Large intestine (tissue), 3 donors: ENCODE measurements at regions not wholly inside any gene's neighbourhood (a gene's known extent, or its start where the extent isn't known, plus 50 kb on each side); places are given as distances from the start of the nearest gene placed in this dataset.

Source experiments
- DNase-seq, 2 donors: peaks; one replicate each; pipeline versions ENCODE4 v3.0.0 to v3.0.0-alpha.2; 2013
- H3K27ac ChIP-seq: one replicate; pipeline ENCODE4 v1.5.1; 2013; ENCODE audit warnings: low read length
- H3K27me3 ChIP-seq: 2 replicates; pipeline ENCODE4 v1.6.1; 2013; ENCODE audit warnings: low read length; ENCODE audit not compliant: control insufficient read depth, insufficient read depth
- H3K36me3 ChIP-seq: 2 replicates; pipeline ENCODE4 v1.6.1; 2013; ENCODE audit warnings: low read length; ENCODE audit not compliant: control insufficient read depth, insufficient read depth
- H3K4me1 ChIP-seq: one replicate; pipeline ENCODE4 v1.6.1; 2013; ENCODE audit warnings: low read length; ENCODE audit not compliant: control insufficient read depth, insufficient read depth
- H3K4me3 ChIP-seq: one replicate; pipeline ENCODE4 v1.5.1; 2013; ENCODE audit warnings: low read length
- H3K9me3 ChIP-seq: one replicate; pipeline ENCODE4 v1.6.1; 2013; ENCODE audit warnings: mild to moderate bottlenecking, low read depth, low read length, moderate library complexity; ENCODE audit not compliant: control insufficient read depth
- WGBS: methylation state at CpG from one replicate; pipeline ENCODE4 v1.1.5; 2013; ENCODE audit warnings: low lambda C conversion rate; ENCODE audit not compliant: insufficient coverage; 5-methylcytosine and 5-hydroxymethylcytosine counted together

DNA sequence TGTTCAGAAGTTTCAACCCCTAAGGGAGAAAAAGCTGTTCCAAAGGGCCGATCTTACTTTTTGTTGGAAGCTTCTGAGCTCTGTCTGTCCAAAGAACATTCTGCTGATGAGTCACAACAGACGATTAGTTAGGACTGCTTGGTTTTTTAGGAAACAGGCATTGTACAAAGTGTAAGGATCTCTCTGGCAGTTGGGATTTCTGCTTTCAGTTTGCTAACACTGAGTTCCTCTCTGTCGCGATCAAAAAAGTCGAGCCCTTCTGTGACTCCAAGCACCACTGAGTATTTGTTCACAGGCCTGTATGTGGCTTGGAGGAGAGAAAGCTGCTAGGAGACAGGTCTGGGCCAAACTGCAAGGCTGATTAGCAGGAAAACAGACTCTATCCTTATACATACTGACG is 91.8 kb upstream of the PFN2 start:
- DNase-seq = no peak
- Histone ChIP-seq H3K27me3 (no peaks in the 10 kb centered on the region), H3K4me1 (no peaks in the 10 kb centered on the region), H3K4me3 (no peak overlapping the region), H3K9me3 (no peaks in the 10 kb centered on the region), H3K27ac (no peak overlapping the region), H3K36me3 (no peaks in the 10 kb centered on the region)
- WGBS = 80% methylated on average over 1 of the region's 6 CpGs

DNA sequence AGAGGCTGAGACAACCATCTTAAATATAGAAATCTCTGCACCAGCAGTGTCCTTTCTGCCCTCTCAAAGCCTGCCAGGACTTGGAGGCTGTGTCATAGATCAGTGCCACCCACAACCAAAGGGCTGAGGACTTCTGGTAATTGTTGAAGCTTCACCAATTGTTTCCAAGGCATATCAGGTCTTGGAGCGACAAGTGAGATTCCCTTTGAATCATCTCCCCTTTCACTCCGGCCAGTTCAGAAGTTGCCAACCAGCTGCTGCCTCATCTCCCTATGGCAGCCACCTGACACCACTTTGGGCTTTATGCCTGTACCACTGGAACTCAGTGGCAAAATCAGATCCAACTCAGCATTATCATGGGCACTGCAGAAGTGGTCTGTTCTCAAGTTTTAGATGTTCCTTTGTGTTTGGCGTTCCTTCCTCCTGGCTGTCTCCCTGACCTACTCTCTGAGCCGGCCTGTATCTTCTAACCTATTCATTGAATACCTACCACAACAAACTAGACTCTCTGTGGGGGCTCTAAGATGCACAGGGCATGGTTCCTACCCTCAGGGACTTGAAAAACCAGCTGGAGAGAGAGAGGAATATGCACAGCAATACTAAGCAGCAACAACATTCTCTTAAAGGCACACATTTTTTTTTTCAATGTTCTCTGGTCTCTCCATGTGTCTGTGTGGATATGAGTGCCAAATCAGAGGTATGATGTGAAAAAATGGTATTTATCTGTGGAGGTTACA is 90.8 kb upstream of the PFN2 start:
- H3K36me3 ChIP-seq = no peaks in the 10 kb centered on the region
- H3K27me3 ChIP-seq = no peaks in the 10 kb centered on the region
- H3K4me3 ChIP-seq = no peak overlapping the region
- DNase-seq = no peak
- WGBS = no CpG with 5 or more reads among the region's 4 CpGs
- H3K4me1 ChIP-seq = no peaks in the 10 kb centered on the region
- H3K9me3 ChIP-seq = no peaks in the 10 kb centered on the region
- H3K27ac ChIP-seq = no peak overlapping the region

DNA sequence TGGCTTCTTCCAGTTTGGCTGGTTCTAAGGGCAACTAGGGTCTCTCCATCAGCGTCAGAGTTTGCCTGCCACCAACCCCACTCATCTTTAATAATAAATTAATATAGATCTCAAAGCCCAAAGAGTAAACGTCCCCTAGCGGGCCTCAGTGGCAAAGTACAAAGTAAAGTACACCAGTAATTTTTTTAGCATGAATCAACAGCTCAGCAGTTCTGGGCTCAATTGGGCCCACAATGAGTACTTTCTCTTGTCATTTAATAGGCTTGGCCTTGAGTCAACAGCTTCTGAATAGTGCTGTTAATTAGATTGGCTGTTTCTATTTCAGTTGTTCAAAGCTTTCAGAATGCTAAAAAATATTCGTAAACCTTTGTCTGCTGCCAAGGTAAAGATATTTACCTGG is 89.0 kb upstream of the PFN2 start:
- DNase-seq = no peak
- no peaks in the 10 kb centered on the region for H3K36me3 ChIP-seq
- H3K9me3 ChIP-seq = no peaks in the 10 kb centered on the region
- WGBS = no CpG with 5 or more reads among the region's 4 CpGs
- no peak overlapping the region for H3K4me3 ChIP-seq
- peaks cover 4% of the 10 kb centered on the region for H3K27me3 ChIP-seq
- no peaks in the 10 kb centered on the region for H3K4me1 ChIP-seq
- no peak overlapping the region for H3K27ac ChIP-seq

DNA sequence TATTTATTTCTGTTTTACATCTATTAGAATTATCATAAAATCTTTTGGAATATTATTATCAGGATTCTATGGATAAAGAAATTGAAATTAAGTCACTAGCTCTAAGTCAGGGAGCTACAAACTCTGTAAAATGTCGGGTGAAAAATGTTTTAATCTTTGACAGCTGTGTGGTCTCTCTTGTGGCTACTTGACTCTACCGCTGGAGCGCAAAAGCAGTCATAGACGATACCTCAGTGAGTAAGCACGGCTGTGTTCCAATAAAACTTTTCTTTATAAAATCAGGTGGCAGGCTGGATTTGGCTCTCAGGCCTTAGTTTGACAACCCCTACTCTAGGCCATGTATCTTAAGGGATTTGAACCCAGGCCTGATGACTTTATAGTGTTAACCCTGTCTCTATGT is 88.5 kb upstream of the PFN2 start:
- Histone ChIP-seq H3K9me3 (no peaks in the 10 kb centered on the region), H3K27ac (no peak overlapping the region), H3K27me3 (peaks cover 4% of the 10 kb centered on the region), H3K36me3 (no peaks in the 10 kb centered on the region), H3K4me1 (no peaks in the 10 kb centered on the region), H3K4me3 (no peak overlapping the region)
- WGBS = 83% methylated on average over 1 of the region's 5 CpGs
- DNase-seq = no peak

DNA sequence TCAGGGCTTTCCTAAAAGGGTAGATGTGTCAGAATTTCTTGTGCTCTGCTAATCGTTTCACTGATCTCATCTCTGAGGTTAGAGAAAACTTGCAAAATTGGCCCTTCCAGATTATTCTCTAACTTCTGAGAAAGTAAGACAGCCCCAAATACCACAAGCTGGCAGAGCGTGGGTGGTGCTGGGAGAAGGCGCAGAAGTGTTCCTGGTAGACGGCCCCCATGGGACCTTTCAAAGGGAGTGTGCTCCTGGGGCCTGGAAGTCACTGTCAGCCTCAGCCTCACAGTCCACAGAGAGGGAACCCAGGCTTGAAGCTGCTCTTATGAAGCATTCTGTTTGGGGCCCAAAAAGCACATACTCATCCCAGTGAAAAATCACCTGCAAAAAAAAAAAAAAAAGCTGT is 86.5 kb upstream of the PFN2 start:
- H3K9me3 ChIP-seq = no peaks in the 10 kb centered on the region
- no peak for DNase-seq
- WGBS = no CpG with 5 or more reads among the region's 4 CpGs
- H3K36me3 ChIP-seq = no peaks in the 10 kb centered on the region
- no peak overlapping the region for H3K27ac ChIP-seq
- peaks cover 4% of the 10 kb centered on the region for H3K27me3 ChIP-seq
- no peak overlapping the region for H3K4me3 ChIP-seq
- H3K4me1 ChIP-seq = no peaks in the 10 kb centered on the region

DNA sequence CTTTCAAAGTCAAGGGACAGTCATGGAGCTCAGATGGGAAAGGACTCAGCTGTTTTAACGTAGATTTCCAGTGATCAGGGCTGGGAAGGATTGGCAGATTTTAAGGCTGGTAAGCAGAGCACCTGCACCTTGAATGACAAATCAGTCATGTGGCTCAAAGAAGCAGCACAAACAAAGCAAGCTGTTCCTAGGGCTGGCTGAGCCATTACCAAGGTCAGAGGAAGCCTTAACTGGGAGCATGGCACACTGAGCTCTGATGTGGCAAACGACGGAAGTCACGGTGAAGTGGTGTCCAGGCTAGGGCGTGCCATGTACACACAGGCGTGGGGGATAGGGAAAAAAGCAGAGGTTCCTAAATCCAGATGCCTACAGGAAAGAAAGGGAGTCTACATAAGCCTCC is 84.6 kb upstream of the PFN2 start:
- Histone ChIP-seq H3K4me1 (no peaks in the 10 kb centered on the region), H3K4me3 (no peak overlapping the region), H3K9me3 (peaks cover 4% of the 10 kb centered on the region), H3K27me3 (peaks cover 4% of the 10 kb centered on the region), H3K36me3 (no peaks in the 10 kb centered on the region), H3K27ac (no peak overlapping the region)
- WGBS = no CpG with 5 or more reads among the region's 6 CpGs
- no peak for DNase-seq

DNA sequence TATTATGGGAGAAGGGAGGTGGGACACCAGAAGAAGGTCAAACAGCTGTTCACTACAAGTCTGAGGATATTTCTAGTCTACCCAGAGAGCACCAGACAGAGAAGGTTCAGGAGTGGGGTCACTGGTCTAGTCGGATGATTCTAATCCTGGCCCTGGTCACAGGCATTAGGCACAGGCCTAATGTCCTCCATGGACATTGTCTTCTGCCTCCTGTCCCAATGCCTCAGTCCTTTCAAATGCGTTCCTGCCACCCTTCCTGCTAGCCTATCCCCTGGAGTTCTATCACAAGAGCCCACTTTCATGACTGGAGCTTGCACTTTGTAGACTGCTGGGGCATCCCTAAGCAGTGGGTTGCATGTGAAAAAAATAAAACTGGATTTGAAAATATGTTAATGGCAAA is 83.9 kb upstream of the PFN2 start:
- 100% methylated on average over 1 of the region's 2 CpGs for WGBS
- H3K4me1 ChIP-seq = no peaks in the 10 kb centered on the region
- H3K27ac ChIP-seq = no peak overlapping the region

DNA sequence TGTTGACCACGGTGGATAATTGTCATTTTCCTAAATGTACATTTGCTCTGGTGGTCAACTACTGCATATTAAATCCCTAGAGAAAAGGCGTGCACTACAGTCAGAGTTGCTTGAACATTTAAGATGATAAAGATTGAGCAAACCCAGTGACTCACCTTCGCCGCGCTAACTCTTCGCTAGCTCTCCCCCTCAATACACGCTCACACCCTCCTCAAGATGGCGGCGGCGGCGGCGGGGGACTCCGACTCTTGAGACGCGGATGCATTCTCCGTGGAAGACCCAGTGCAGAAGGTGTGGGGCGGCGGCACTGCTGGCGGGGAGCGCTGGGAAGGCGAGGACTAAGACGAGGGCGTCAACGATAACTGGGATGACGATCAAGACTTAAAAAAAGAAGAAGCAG is 79.8 kb upstream of the PFN2 start:
- Histone ChIP-seq H3K27ac (no peak overlapping the region), H3K36me3 (no peaks in the 10 kb centered on the region), H3K27me3 (peaks cover 11% of the 10 kb centered on the region), H3K4me3 (no peak overlapping the region), H3K4me1 (no peaks in the 10 kb centered on the region), H3K9me3 (peaks cover 4% of the 10 kb centered on the region)
- no peak for DNase-seq
- 86% methylated on average over 10 of the region's 25 CpGs for WGBS

More for the DNA sequence above, 83.9 kb upstream of the PFN2 start:
- Histone ChIP-seq H3K36me3 (no peaks in the 10 kb centered on the region), H3K9me3 (peaks cover 4% of the 10 kb centered on the region), H3K4me3 (no peak overlapping the region), H3K27me3 (peaks cover 5% of the 10 kb centered on the region)
- no peak for DNase-seq

DNA sequence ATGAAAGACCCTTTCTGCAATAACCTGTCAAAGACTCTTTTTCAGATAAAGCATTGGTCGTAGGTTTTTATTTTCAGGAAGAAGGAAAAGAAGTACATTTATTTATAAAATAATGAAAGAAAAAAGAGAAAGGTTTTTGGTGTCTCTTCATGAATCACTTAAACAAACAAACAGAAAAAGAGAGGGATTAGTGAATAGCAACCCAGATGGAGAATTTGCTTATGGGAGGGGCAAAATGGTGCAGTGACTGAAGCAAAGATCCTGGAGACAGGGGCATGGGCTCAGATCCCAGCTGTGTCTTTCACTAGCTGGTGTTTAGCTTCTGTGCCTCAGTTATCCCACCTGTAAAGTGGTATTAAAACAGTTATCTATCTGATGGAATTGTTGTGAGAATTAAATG is 78.6 kb upstream of the PFN2 start:
- Histone ChIP-seq H3K27me3 (peaks cover 8% of the 10 kb centered on the region), H3K27ac (no peak overlapping the region), H3K4me3 (no peak overlapping the region), H3K4me1 (no peaks in the 10 kb centered on the region), H3K9me3 (peaks cover 4% of the 10 kb centered on the region), H3K36me3 (no peaks in the 10 kb centered on the region)
- no peak for DNase-seq
- 80% methylated on average over 1 of the region's 1 CpG for WGBS

DNA sequence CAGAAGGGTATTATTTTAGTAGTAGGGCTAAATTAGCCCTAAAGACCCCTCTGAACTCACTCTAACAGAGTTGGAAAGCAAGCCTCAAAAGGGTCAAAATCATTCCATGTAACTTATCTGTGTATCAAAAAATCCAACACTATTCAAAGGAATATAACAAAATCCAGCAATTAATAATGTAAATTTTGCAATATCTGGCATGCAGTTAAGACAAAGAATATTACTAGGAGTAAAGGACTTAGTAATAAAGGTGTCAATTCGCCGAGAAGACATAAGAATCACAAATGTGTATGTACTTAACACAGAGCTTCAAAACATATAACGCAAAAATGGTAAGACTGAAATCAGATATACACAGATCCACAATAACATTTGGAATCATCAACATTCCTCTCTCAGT is 71.2 kb upstream of the PFN2 start:
- no peak for DNase-seq
- no peaks in the 10 kb centered on the region for H3K36me3 ChIP-seq

DNA sequence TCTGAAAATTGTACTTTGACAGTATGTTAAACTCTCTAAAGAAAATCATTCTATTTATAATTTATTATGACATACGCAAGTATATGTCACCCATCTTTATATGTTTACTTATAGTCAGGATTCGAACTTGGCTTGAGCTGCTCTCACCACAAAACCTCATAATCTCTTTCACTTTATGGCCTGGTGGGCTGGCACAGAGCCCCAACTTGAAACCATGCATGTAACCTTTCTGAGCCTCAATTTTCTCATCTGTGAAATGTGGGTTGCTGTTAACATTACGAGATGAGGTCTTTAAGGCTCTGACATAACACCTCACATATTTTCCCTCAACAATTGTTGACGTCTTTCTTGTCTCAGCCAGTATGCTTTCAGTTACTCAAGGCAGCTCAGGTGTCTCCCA is 69.4 kb upstream of the PFN2 start:
- DNase-seq = no peak
- Histone ChIP-seq H3K36me3 (no peaks in the 10 kb centered on the region), H3K27ac (no peak overlapping the region), H3K4me1 (no peaks in the 10 kb centered on the region), H3K9me3 (peaks cover 5% of the 10 kb centered on the region), H3K4me3 (no peak overlapping the region), H3K27me3 (peaks cover 3% of the 10 kb centered on the region)
- WGBS = no CpG with 5 or more reads among the region's 4 CpGs

More for the DNA sequence above, 71.2 kb upstream of the PFN2 start:
- H3K27ac ChIP-seq = no peak overlapping the region
- H3K9me3 ChIP-seq = peaks cover 5% of the 10 kb centered on the region
- H3K4me1 ChIP-seq = no peaks in the 10 kb centered on the region
- no peak overlapping the region for H3K4me3 ChIP-seq
- 100% methylated on average over 1 of the region's 3 CpGs for WGBS
- H3K27me3 ChIP-seq = no peaks in the 10 kb centered on the region
